ENCODE measurements at regions not wholly inside any gene's neighbourhood (a gene's known extent, or its start where the extent isn't known, plus 50 kb on each side); places are given as distances from the start of the nearest gene placed in this dataset.
"Not testable (repeated sequence)": the region's sequence is repeated elsewhere in the genome, so short reads cannot be mapped to it uniquely, and the experiment has no call there.

DNA sequence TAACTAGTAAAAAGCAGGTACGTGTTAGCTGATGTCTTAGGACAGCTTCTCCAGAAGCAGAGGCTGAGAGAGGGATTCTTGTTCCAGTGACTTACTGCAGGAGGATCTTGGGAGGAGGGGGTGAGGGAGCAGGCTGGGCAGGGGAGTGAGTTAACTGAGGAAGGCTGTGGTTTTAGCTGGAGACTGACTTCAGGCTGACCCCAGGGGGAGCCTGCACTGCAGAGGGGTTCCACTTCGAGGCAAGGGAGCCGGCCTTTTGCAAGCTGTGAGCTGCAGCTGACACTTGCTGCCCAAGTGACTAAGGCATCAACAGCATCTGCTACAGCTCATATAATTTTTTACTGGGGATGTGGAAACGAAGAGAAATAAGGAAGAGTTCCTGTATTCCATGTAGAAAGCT lies 50.4 kb upstream of the SOD1 start:
- no peak for DNase-seq

DNA sequence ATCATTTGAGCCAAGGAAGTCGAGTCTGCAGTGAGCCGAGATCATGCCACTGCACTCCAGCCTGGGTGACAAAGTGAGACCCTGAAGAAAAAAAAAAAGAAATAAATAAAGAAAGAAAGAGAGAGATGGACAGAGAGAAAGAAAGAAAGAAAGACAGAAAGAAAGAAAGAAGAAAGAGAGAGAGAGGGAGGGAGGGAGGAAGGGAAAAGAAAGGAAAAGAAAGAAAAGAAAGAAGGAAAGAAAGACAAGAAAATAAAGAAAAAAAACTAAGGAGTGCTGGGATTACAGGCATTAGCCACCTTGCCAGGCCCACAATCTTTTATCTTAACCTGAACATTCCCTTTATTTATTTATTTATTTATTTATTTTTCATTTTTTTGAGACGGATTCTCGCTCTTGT lies 51.7 kb upstream of the SOD1 start:
- DNase-seq, result no peak

DNA sequence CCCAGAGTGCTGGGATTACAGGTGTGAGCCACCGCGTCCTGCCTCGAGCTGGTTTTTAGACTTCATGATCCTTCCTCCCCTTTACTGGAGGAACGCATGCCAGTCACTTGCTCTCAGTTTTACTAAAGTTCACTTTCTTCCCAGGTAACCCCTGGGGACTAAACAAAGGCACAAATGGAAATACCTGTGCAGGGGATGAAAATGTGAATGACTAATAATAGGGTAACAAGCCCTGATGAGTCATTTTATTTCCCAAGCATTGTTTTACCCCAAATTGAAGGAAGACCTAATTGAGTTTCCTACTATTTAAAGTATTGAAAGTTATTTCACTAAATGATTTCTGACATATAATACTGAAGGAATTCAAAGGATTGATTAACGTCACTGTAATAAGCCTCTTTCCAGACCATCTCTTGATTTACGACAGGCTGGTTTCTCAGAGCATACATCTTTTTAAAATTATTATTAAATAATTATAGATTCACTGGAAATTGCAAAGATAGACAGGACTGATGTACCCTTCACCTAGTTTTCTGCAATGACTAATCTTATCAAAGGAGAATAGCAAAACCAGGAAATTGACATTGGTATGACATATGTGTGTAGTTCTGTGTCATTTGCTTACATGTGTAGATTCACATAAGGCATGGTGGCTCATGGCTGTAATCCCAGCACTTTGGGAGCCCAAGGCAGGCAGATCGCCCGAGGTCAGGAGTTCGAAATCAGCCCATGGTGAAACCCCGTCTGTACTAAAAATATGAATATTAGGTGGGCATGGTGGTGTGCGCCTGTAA lies 53.2 kb upstream of the SOD1 start:
- DNase-seq, result no peak

DNA sequence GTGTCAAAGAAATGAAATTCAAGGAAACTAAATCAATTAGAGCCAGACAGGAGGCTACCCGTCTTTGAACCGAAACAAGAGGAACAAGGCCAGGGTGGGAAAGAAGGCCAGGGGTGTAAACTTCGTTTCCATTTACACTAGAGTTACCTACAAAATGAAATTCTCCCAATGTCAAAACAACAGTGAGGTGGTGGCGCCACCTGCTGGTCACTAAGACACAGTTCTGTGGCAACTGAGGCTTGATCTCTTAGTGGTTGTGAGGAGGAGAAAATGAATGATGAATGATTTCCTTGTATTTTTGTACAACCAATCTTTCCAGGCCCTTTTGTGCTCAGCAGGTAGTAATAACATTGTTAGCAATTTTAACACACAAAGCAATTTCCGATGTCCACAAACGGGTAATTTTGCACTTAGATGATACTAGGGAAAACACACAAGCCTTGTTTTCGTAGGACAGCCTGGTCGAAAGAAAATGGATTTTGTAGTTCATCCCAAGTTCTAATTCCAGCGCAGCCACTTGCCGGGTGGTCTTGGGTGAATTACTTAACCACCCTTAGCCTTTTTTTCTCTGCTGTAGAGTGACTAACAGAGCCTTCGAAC lies 54.8 kb upstream of the SOD1 start:
- peak; percentile 78 for DNase-seq

DNA sequence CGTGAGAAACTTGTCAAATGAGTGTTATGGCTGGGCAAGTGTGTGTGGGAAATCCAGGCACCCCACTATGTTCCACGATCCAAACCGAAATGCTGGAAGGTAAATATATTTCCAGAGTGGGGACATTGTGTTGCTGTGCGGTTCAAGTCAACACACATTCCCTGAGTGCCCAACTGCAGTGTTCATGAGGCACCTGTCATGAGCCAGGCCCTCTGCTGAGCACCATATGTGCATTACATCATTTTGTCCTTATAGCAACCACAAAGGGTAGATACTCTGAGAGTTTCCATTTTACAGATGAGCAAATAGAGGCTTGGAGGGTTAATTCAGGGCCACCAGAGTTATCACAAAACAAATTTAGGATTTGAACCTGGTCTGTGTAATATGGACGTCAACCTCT lies 59.9 kb upstream of the SOD1 start:
- no peak for DNase-seq

DNA sequence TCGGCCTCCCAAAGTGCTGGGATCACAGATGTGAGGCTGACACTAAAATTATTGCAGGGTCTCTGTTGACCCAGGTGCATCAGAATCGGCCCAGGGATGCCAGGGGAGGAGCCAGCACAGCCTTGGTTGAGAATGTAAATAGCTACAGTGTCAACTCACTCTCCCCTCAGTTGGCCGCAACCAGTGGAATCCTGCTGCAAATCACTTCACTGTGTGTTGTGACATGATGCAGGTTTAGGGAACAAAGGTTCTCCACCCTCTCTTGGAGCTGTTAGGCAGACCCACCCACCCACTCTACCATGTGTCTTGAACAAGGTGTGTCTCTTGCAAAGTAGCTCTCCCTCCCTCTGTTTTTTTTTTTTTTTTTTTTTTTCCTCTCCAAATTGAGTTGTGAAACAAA lies 60.5 kb upstream of the SOD1 start:
- DNase-seq, result no peak

DNA sequence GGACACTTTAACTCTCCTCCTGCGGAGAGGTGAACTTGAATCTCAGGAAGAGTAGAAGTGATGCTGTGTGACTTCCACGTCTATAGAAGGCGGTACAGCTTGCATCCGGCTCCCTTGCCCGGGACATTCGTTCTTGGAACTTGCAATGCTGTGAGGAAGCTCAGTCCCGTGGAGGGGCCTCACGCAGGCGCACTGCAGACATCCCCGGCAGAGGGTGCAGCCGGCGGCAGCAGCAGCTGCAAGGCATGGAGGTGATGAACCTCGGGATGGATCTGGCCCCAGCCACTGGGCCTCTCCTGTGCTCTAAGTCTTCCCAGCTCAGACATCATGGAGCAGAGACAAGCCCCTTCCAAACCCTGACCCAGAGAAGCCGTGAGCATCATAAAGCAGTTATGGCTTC lies 61.8 kb upstream of the SOD1 start:
- no peak for DNase-seq

DNA sequence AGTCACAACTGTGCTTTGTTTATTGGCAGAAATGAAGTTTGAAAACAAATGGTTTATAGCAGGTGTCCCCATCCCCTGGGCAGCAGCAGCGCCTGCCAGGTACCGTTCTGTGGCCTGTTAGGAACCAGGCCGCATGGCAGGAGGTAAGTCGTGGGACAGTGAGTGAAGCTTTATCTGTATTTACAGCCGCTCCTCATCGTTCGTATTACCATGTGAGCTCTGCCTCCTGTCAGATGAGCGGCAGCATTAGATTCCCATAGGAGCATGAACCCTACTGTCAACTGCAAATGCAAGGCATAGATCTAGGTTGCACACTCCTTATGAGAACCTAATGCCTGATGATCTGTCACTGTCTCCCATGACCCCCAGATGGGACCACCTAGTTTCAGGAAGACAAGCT lies 63.4 kb upstream of the SOD1 start:
- no peak for DNase-seq

DNA sequence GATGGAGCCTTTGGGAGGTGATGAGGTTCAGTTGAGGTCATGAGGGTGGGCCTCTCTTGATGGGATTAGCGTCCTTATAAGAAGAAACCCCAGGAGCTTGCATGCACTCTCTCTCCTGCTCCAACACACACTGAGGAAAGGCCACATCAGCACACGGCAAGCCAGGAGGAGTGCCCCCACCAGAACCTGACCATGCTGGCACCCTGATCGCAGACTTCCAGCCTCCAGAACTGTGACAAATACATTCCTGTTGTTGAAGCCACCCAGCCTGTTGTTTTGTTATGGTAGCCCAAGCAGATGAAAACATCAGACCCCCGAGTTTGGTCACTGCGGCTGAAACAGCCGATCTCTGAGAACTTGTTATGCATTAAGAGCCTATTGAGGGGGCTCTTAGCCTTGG lies 64.8 kb upstream of the SOD1 start:
- no peak for DNase-seq

DNA sequence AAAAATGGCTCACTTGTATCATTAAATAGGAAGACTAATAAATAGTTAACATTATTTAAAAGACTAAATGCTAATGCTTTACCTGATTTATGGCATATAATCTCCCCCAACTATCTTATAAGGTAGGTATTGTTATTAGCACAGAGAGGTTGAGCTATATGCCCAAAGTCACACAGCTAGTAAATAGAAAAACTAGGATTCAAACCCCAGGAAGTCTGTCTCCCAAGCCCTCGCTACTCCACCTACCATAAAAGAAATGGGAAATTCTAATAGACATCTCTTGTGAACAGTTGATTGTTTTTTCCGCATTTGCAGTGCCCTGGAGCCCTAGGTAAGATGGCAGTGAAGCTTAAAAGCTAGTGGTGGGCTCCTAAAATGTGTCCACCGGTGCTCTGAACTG lies 65.2 kb upstream of the SOD1 start:
- DNase-seq, result no peak

DNA sequence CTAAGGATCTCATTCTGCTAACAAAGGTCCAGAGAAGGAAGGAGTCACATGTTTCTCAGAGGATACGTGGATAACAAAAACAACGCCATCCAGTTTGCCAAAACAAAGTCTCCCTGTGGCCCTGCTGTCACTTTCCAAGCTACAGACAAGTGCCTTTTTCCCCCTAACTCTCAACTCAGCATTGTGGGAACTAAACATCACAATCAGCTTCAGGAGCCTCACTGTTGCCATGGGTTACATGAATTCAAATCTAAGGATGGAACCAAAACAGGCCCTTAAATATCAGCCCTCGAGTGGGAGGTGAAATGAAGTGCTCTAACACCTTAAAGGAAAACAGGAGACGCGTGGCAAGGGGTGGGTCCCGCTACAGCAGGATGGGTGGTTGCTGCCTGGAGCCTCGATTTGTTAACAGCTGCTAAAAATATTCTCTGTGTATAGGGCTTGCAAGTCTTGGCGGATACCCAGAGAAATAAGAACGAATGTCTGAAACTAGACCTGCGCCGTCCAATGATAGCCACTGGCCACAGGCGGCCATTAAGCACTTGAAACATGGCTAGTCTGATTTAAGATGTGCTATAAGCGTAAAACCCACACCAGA lies 66.4 kb upstream of the SOD1 start:
- no peak for DNase-seq

DNA sequence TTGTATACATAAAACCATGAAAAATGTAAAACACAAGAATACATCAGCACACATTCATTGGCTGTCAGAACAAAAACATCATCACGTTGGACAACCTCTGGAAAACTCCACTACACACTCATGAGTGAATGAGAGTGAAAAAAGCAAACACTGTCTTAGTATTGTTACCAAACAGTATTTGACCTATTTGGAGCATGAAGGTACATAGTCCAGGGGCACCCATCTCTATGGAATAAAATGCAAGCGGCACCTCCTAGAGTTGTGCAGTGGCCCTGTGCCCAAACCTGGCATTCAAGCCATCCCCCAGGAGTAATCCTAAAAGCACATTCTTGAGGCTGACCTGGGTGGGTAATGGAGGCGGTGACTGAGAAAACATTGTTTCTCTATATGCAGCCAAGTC lies 67.0 kb upstream of the SOD1 start:
- DNase-seq, result no peak

DNA sequence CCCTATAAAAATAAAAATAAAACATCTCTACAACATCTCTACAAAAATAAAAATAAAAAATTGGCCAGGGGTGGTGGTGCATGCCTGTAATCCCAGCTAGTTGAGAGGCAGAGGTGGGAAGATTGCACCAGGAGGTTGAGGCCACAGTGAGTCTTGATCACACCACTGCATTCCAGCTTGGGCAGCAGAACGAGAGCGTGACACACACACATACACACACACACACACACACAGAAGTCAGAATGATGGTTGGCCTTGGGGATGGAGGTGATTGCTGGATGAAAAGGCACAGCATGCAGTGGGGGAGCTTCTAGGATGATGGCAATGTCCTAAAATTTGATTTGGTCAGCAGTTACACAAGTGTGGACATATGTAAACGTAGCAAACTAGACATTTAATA lies 69.7 kb upstream of the SOD1 start:
- DNase-seq, result no peak

DNA sequence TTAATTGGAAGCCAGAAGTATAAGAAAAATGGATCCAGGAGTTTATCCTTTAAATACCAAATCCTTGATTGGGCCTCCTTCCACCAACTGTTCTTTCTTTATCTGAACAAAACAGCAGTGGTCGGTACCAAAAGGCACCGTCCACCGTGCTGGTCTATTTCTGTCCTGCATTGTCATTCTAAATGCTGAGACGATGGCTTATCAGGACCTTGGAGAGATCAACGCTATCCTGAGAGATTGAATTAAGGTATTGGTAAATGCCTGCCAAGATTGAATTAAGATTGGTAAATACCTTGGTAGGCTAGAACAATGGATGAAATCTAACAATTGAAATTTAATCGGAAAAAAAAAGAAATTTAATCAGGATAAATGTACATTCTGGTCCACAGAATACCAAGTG lies 73.4 kb upstream of the SOD1 start:
- DNase-seq, result no peak

DNA sequence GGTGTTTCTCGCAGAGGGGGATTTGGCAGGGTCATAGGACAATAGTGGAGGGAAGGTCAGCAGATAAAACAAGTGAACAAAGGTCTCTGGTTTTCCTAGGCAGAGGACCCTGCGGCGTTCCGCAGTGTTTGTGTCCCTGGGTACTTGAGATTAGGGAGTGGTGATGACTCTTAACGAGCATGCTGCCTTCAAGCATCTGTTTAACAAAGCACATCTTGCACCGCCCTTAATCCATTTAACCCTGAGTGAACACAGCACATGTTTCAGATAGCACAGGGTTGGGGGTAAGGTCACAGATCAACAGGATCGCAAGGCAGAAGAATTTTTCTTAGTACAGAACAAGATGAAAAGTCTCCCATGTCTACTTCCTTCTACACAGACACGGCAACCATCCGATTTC lies 75.6 kb upstream of the SOD1 start:
- not testable (repeated sequence) for DNase-seq

DNA sequence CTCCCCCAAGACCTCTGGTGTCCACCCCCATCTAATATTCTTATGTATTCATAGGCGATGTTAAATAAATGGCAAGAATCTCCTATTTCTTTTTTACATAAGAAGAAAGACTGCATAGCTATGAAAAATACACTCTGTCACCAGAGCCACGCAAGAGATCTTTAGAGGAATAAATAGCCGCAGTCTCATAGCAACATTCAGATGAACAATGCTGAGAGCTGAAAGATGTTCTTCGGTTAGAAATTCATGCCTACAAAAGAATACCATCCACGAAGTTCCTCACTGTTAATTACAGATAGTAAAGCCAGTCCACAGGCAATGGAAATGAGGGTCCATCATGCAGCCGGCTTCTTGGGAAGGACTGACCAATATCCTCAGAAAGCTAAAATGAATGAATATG lies 76.0 kb upstream of the SOD1 start:
- DNase-seq, result no peak

DNA sequence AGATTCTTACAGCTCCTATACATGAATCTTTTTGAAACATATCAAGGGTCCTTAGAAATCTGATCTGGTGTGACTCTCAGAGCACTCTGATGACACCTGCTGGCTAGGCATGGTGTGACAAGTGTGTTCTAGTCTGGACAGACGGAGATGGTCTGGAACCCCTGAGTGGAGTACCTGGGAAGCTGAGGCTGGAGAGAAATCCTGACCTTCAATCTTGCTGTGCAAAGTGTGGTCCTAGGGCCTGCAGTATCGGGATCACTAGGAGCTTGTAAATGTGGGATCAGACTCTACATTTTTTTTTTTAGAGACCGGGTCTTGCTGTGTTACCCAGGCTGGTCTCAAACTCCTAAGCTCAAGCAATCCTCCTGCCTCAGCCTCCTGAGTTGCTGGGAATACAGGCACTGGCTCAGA lies 78.6 kb upstream of the SOD1 start:
- peak; percentile 82 for DNase-seq

DNA sequence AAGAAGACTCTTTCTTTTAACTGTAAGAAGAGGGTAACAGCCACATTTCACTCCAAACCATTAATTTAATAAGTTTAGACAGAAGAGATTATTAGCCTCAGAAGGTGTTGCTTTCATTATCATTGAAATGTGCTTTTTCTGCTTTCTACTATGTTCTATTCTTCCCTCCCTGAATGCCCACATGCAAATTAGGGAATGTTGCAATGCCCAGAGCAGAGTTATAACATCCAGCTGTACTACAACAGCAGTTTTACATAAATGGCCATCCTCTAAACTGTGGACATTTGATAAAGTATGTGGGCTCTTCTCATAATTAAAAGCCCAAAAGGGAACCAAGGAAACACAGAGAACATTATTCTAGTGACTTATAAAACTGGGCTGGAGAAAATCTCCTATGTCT lies 82.2 kb upstream of the SOD1 start:
- DNase-seq, result no peak

DNA sequence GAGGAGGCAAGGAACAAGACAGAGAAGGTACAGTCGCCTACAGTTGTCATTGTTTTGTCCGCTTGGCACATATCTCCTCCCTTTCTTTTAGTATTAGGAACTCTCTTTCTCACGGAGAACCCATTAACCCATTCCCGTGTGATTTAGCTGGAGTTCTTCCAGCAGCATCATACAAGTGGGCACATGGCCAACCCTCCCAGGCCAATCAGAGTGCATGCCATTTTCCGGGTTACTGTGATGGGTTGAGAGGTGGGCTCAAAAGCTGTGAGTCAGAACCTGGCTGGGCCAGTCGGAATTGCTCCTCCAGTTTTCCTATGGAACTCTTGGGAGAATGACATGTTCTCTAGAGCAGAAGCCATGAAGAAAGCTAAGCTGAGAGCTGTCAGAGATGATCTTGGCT lies 83.1 kb upstream of the SOD1 start:
- no peak for DNase-seq

DNA sequence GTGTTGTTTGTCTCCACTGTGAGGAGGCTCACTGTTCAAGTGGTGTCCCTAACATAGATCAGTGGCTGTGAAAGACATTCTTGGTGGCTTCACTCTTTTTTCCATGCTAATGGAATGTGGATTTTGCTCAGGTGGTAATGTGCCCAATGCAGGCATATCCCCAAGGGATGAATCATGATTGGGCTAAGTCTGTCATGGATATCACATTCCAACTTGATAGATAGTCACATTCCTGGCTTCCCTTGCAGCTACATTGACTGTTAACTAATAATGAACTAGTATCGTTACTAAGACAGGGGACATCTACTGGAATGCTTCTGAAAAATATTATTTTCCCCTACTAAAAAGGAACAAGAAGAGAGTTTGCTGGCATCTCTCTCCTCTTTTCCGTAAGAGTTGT lies 86.3 kb upstream of the SOD1 start:
- DNase-seq, result no peak

DNA sequence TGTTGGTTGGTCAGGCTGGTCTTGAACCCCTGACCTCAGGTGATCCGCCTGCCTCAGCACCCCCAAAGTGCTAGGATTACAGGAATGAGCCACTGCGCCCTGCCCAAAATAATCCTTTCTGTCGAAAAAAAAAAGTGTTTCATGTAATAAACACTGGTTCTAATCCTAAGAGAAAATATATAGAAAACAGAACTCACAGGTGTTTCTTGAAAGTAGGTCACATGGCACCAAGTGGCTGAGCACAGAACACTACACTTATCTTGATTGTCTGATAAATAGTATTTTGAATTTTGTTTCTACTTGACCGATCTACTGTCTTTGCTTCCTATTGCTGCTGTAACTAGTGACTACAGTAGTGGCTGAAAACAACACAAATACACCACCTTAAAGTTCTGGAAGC lies 87.6 kb upstream of the SOD1 start:
- no peak for DNase-seq

DNA sequence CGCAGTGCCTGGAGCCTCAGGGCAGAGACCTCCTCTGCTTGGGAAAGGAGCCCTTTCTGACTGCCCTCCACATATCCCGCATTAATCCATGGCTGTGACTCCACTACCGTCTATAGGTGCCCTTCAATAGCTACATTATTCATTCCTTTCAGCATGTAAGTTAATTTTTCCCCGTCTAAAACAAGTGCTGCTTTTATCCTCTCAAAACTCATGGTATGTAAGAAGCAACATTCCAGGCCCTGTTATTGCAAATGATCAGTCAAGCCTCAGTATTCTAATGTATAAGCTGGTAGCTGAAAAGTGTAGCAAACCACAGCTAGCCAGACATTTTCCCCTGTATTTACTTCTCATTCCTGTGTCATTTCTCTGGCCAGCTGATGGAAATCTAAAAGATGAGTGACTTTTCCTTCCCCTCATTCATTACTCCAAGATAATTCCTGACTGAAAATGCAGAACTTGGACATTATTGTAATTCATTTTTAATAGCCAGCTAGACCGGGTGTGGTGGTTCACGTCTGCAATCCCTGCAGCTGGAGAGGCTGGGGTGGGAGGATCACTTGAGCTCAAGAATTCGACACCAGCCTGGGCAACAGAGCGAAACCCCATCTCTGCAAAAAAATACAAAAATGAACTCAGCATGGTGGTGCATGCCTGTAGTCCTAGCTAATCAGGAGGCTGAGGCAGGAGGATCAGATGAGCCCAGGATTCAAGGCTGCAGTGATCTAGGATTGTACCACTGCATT lies 88.5 kb upstream of the SOD1 start:
- DNase-seq, result no peak

DNA sequence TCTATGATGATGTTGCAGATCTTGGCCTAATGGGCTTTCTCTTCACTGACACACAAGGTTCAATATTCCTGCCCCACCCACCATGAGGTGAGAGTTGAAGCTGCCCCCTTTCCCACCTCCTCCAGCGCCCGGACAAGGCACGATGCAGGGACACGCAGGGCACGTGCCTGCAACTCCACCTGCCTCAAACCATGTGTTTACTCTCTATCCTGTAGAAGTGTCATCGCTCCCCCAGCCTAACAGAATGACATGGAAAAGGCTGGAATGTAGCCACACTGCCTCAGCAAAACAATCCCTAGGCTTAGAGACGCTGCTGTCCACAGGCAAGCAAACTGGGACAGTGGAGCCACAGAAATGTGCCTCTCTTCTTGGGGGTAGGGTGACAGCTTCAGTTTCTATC lies 92.9 kb upstream of the SOD1 start:
- no peak for DNase-seq

DNA sequence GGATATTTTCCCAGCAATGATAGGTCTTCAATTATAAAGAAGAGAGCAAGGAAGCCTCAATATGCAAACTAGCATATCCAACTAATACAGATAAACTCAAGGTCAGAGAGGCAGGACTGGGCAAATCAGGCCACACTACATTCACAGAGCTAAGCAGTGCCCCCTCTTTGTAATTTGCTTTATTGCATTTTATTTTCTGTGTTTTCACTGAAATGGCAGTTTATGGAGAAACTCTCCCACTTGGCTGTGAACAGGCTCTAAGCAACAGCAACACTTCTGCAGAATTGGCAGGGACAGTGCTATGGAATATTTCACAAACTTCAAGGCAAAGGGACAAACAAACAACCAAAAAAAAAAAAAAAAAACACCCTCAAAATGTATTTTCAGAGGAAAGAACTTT lies 93.4 kb upstream of the SOD1 start:
- DNase-seq, result no peak
